ENCODE measurements at regions not wholly inside any gene's neighbourhood (a gene's known extent, or its start where the extent isn't known, plus 50 kb on each side); places are given as distances from the start of the nearest gene placed in this dataset.

GRCh38 chr5:82721087-82721410 lies 356.1 kb downstream of the TMEM167A start:
- TF ChIP-seq CTCF (IDR thresholded peaks at IDR 0.05) (no peak), ELK1 (IDR thresholded peaks at IDR 0.05; ENCODE audit: low read depth, low read length) (no peak), NPAS2 (CRISPR knock-in tag; IDR thresholded peaks at IDR 0.05; ENCODE audit: borderline replicate concordance) (no peak), POLR2A (IDR thresholded peaks at IDR 0.05; ENCODE audit: low read length) (no peak), EHMT2 (IDR thresholded peaks at IDR 0.05; ENCODE audit: low read depth) (no peak), KDM1A (IDR thresholded peaks at IDR 0.05; ENCODE audit: low read depth) (no peak), SMC3 (IDR thresholded peaks at IDR 0.05) (no peak)
